Neural cell (in vitro differentiated cells): ENCODE measurements at regions not wholly inside any gene's neighbourhood (a gene's known extent, or its start where the extent isn't known, plus 50 kb on each side); places are given as distances from the start of the nearest gene placed in this dataset.

Source experiments
- H2AFZ ChIP-seq: fragments of 200-600, 300-800 bp; sonication (generic), shearing (Covaris generic); 2 replicates; pipeline ENCODE4 v1.6.0; 2014; ENCODE audit warnings: low read depth, mild to moderate bottlenecking, antibody characterized with exemption, low read length, moderate library complexity
- H3F3A ChIP-seq: fragments of 200-600 bp; shearing (Covaris generic); 2 replicates; pipeline ENCODE4 v1.6.1; 2016; ENCODE audit warnings: mild to moderate bottlenecking, moderate library complexity, mixed read lengths, antibody characterized with exemption, low read length; ENCODE audit not compliant: insufficient read depth, poor library complexity, severe bottlenecking
- H3K27ac ChIP-seq: fragments of 200-600, 300-800 bp; sonication (generic), shearing (Covaris generic); 2 replicates; pipeline ENCODE4 v1.5.1; 2014; ENCODE audit warnings: mild to moderate bottlenecking, low read length, moderate library complexity
- H3K27me3 ChIP-seq: fragments of 300-800, 200-600 bp; sonication (generic), shearing (Covaris generic); 2 replicates; pipeline ENCODE4 v1.6.0; 2014; ENCODE audit warnings: mild to moderate bottlenecking, low read depth, low read length, moderate library complexity; ENCODE audit not compliant: insufficient read depth
- H3K36me3 ChIP-seq: fragments of 300-800, 200-600 bp; sonication (generic), shearing (Covaris generic); 2 replicates; pipeline ENCODE4 v1.5.1; 2014; ENCODE audit warnings: mild to moderate bottlenecking, antibody characterized with exemption, low read length, moderate library complexity; ENCODE audit not compliant: insufficient read depth
- H3K4me2 ChIP-seq: fragments of 300-800, 200-600 bp; sonication (generic), shearing (Covaris generic); 2 replicates; pipeline ENCODE4 v1.6.0; 2014; ENCODE audit warnings: mild to moderate bottlenecking, low read length
- H3K4me3 ChIP-seq: fragments of 300-800, 200-600 bp; sonication (generic), shearing (Covaris generic); 2 replicates; pipeline ENCODE4 v1.5.1; 2014; ENCODE audit warnings: mild to moderate bottlenecking, low read length, moderate library complexity
- H3K79me2 ChIP-seq: fragments of 200-600 bp; shearing (Covaris generic); replicated peaks from 2 replicates; pipeline ENCODE4 v1.6.0; 2014; ENCODE audit warnings: mild to moderate bottlenecking, low read length, moderate library complexity; ENCODE audit not compliant: insufficient read depth
- H3K9ac ChIP-seq: fragments of 300-800, 200-600 bp; sonication (generic), shearing (Covaris generic); 2 replicates; pipeline ENCODE4 v1.6.1; 2016; ENCODE audit warnings: mild to moderate bottlenecking, low read length, mixed read lengths
- H3K9me2 ChIP-seq: fragments of 200-600 bp; shearing (Covaris generic); 2 replicates; pipeline ENCODE4 v1.6.1; 2016; ENCODE audit warnings: mild to moderate bottlenecking, low read length, mixed read lengths; ENCODE audit not compliant: insufficient read depth
- H3K9me3 ChIP-seq: fragments of 200-600, 300-800 bp; sonication (generic), shearing (Covaris generic); 2 replicates; pipeline ENCODE4 v1.6.1; 2016; ENCODE audit warnings: mild to moderate bottlenecking, mixed run types, low read length, moderate library complexity, mixed read lengths
- H4K20me1 ChIP-seq: fragments of 200-600 bp; shearing (Covaris generic); 2 replicates; pipeline ENCODE4 v1.6.1; 2016; ENCODE audit warnings: mild to moderate bottlenecking, mixed run types; ENCODE audit not compliant: insufficient read depth
- CTCF ChIP-seq: fragments of 450-650 bp; IDR thresholded peaks from 2 replicates; pipeline ENCODE4 v1.5.1; 2014; ENCODE audit warnings: antibody characterized with exemption, mild to moderate bottlenecking, moderate library complexity; ENCODE audit not compliant: poor library complexity, severe bottlenecking
- EP300 ChIP-seq: fragments of 450-650 bp; conservative IDR thresholded peaks from 2 replicates; pipeline ENCODE4 v1.6.1; 2014; ENCODE audit warnings: antibody characterized with exemption, mild to moderate bottlenecking, moderate library complexity; ENCODE audit not compliant: poor library complexity, severe bottlenecking
- EZH2 ChIP-seq: fragments of 200-600, 300-800 bp; shearing (Covaris generic), sonication (generic); IDR thresholded peaks from 2 replicates; pipeline ENCODE4 v1.6.1; 2014; ENCODE audit warnings: antibody characterized with exemption, low read length, borderline replicate concordance, mild to moderate bottlenecking; ENCODE audit not compliant: insufficient read depth, poor library complexity, severe bottlenecking
- MXI1 ChIP-seq: fragments of 450-650 bp; conservative IDR thresholded peaks from 2 replicates; pipeline ENCODE4 v1.6.1; 2014; ENCODE audit warnings: antibody characterized with exemption, mild to moderate bottlenecking; ENCODE audit not compliant: poor library complexity, severe bottlenecking
- POLR2AphosphoS5 ChIP-seq: IDR thresholded peaks from 2 replicates; pipeline ENCODE4 v1.6.1; 2012
- RAD21 ChIP-seq: fragments of 450-650 bp; conservative IDR thresholded peaks from 2 replicates; pipeline ENCODE4 v1.6.1; 2014; ENCODE audit warnings: antibody characterized with exemption, mild to moderate bottlenecking, moderate library complexity
- REST ChIP-seq: IDR thresholded peaks from 2 replicates; pipeline ENCODE4 v1.6.1; 2012; ENCODE audit warnings: borderline replicate concordance
- SMC3 ChIP-seq: fragments of 450-650 bp; conservative IDR thresholded peaks from 2 replicates; pipeline ENCODE4 v1.6.1; 2014; ENCODE audit warnings: antibody characterized with exemption, mild to moderate bottlenecking, moderate library complexity; ENCODE audit not compliant: poor library complexity
- TAF1 ChIP-seq: IDR thresholded peaks from 2 replicates; pipeline ENCODE4 v1.6.1; 2012; ENCODE audit warnings: low read depth

GRCh38 chr16:79726902-79727301, 126.4 kb upstream of the MAF start:
- Histone ChIP-seq H3K27ac (no peak overlapping the region), H4K20me1 (no peaks in the 10 kb centered on the region), H3K79me2 (no peaks in the 10 kb centered on the region), H2AFZ (no peak overlapping the region), H3K9me2 (no peaks in the 10 kb centered on the region), H3K4me3 (no peak overlapping the region), H3K9me3 (no peaks in the 10 kb centered on the region), H3K9ac (no peak overlapping the region), H3F3A (no peaks in the 10 kb centered on the region), H3K4me2 (no peak overlapping the region), H3K27me3 (no peaks in the 10 kb centered on the region), H3K36me3 (no peaks in the 10 kb centered on the region)
- TF ChIP-seq MXI1 = no peak
- TF ChIP-seq RAD21 = no peak
- TF ChIP-seq TAF1 = no peak
- TF ChIP-seq EZH2 = no peak
- no peak for TF ChIP-seq CTCF
- TF ChIP-seq EP300 = no peak
- TF ChIP-seq POLR2AphosphoS5 = no peak
- TF ChIP-seq REST = no peak
- TF ChIP-seq SMC3 = no peak

- no peak overlapping the region for H3K4me3 ChIP-seq
- no peaks in the 10 kb centered on the region for H4K20me1 ChIP-seq
- no peak overlapping the region for H3K9ac ChIP-seq
- H3K27me3 ChIP-seq = no peaks in the 10 kb centered on the region
- no peaks in the 10 kb centered on the region for H3K9me2 ChIP-seq
- H3K4me2 ChIP-seq = no peak overlapping the region
- no peaks in the 10 kb centered on the region for H3F3A ChIP-seq
- TF ChIP-seq SMC3 (no peak), POLR2AphosphoS5 (no peak), EZH2 (no peak), MXI1 (no peak), TAF1 (no peak), RAD21 (no peak), CTCF (no peak), REST (no peak), EP300 (no peak)
- no peaks in the 10 kb centered on the region for H3K79me2 ChIP-seq
- no peak overlapping the region for H3K27ac ChIP-seq
- H2AFZ ChIP-seq = no peak overlapping the region
- H3K36me3 ChIP-seq = no peaks in the 10 kb centered on the region
- H3K9me3 ChIP-seq = no peaks in the 10 kb centered on the region
These were observed 124.5 kb upstream of the MAF start for GRCh38 chr16:79725051-79725450.
